Activated T-cell treated with anti-CD3 and anti-CD28 coated beads, Interleukin-2, amount 50 U/mL, for 4 hours (primary cell): ENCODE measurements at regions not wholly inside any gene's neighbourhood (a gene's known extent, or its start where the extent isn't known, plus 50 kb on each side); places are given as distances from the start of the nearest gene placed in this dataset.
"Not testable (repeated sequence)": the region's sequence is repeated elsewhere in the genome, so short reads cannot be mapped to it uniquely, and the experiment has no call there.

Experiments used
- ATAC-seq, 2 donors: fragments of 200-7000 bp; cut with Tn5 transposase; one replicate each; pipeline ENCODE4 v1.10.0; 2021
- DNase-seq: peaks from one replicate; pipeline ENCODE4 v3.0.0-alpha.2; 2020
- H3K27me3 Mint-ChIP-seq: one replicate; pipeline ENCODE4 v1.8.0; 2021; ENCODE audit warnings: low read depth, mixed read lengths
- H3K36me3 Mint-ChIP-seq: one replicate; pipeline ENCODE4 v1.8.0; 2022; ENCODE audit warnings: mixed read lengths; ENCODE audit not compliant: insufficient read depth
- H3K4me1 Mint-ChIP-seq: one replicate; pipeline ENCODE4 v1.8.0; 2021; ENCODE audit warnings: low read depth, mixed read lengths
- H3K4me3 Mint-ChIP-seq: one replicate; pipeline ENCODE4 v1.8.0; 2021; ENCODE audit warnings: mild to moderate bottlenecking, moderate library complexity, mixed read lengths
- H3K9me3 Mint-ChIP-seq: one replicate; pipeline ENCODE4 v1.8.0; 2021; ENCODE audit warnings: mixed read lengths

DNA sequence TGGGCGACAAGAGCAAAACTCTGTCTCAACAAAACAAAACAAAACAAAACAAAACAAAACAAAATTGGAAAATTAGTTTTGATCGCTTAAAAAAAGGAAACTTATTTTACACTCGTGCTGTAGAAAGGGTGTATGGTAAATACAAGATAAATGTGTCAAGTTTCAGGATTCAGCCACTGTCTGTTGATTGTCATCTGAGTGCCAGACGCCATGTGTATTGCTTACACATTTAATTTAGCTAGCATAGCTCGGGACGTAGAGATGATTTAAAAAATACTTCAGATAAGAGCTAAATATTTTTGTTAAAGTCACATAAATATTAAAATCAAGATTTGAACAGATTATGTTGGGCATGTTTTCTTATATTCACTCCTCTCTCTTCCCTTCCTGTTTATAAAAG, 568.1 kb upstream of the ZNF804A start:
- no peak overlapping the region for H3K4me3 Mint-ChIP-seq
- H3K9me3 Mint-ChIP-seq: no peaks in the 10 kb centered on the region
- no peaks in the 10 kb centered on the region for H3K36me3 Mint-ChIP-seq
- ATAC-seq (no peak), DNase-seq (no peak)
- no peaks in the 10 kb centered on the region for H3K27me3 Mint-ChIP-seq
- H3K4me1 Mint-ChIP-seq: no peaks in the 10 kb centered on the region

DNA sequence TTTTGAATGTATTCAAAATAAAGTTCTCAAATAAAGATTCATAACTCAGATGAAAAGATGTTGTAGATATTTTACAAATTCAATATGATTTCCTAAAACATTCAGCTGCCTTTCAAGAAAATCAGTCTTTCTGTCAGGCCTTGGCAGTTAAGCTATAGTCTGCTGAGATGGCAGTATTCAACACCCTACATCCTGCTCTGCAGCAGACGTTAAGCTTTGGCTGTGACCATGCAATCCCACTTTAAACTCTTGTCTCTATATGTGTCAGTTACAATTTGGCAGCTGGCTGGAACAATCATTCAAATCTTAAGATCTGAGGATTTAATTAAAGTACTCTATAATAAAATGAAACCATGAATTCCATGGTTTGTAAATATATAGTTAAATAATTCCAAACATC, 567.3 kb upstream of the ZNF804A start:
- Mint-ChIP-seq H3K27me3 (no peaks in the 10 kb centered on the region), H3K4me1 (no peaks in the 10 kb centered on the region), H3K4me3 (no peak overlapping the region), H3K36me3 (no peaks in the 10 kb centered on the region), H3K9me3 (peaks cover 2% of the 10 kb centered on the region)
- ATAC-seq (no peak), DNase-seq (no peak)

DNA sequence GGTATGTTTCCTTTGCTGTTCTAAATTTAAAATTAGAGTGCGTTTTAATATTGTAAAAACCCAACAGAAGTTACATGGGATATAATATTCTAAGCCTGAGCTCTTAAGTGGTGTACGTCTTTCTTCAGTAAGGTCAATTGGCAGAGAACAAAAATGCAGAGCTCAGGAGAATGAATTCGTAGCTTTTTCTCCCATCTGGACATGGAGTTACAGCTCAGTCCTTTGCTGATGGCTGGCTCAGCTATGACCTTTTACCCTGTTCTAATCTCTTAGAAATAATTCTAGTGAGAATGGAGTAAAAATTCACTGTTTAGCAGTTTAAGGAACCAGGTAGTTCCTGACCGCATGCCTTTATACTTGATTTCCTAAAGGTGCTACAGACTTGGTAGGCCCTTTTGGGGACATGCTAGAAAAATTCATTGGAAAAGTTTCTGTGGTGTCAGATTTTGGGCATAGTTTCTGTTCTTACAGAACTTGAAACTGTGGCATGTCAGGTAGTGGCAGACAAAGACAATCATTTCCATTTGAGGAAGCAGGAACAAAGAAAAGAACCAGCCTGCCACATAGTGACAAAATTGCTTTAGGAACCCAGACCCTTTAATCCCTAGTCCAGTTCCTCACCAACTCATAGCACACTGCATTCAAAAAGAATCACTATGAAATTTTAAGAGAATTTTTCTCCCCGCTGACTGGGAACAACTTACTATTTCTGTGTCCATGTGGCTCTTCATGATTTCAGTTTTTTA, 566.8 kb upstream of the ZNF804A start:
- no peak for ATAC-seq
- Mint-ChIP-seq H3K4me1 (no peaks in the 10 kb centered on the region), H3K4me3 (no peak overlapping the region), H3K9me3 (peaks cover 2% of the 10 kb centered on the region), H3K36me3 (no peaks in the 10 kb centered on the region), H3K27me3 (no peaks in the 10 kb centered on the region)
- no peak for DNase-seq

DNA sequence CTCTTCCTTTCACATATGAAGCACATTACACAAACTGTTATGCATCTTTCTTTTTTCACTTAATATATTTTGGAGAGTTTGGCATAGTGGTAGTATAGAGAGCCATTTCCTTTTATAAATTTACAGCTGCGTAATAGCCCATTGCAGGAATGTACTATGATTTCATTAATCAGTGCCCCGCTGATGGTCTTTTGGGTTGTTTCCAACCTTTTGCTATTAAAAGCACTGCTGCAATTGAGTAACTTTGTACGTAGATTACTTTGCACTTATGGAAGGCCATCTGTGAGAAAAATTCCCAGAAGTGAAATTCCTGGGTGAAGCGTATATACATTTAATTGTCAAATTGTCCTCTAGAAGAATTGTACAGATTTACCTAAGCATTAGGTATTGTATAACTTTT, 565.3 kb upstream of the ZNF804A start:
- Mint-ChIP-seq H3K9me3 (peaks cover 2% of the 10 kb centered on the region), H3K4me3 (no peak overlapping the region), H3K27me3 (no peaks in the 10 kb centered on the region), H3K36me3 (no peaks in the 10 kb centered on the region), H3K4me1 (no peaks in the 10 kb centered on the region)
- no peak for DNase-seq
- no peak for ATAC-seq

DNA sequence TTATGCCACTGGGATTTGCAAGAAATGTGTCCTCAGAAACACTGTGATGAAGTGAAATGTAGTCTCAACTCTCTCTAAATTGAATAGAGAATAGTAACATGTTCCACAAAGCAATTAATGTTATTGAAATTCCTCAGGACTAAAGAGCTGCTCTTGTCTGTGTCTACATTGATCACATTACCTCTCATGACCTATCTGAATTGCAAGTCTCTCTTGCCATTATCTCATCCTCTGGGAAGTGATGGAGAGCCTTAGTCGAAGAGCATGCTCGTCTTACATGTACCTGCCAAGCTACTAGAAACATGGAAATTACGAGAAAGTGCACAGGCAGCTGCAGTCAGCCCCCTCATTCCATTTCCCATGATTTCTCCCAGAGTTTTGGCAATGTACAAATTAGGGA, 561.1 kb upstream of the ZNF804A start:
- no peaks in the 10 kb centered on the region for H3K4me1 Mint-ChIP-seq
- no peak for DNase-seq
- no peak for ATAC-seq
- H3K27me3 Mint-ChIP-seq: no peaks in the 10 kb centered on the region
- H3K4me3 Mint-ChIP-seq: no peak overlapping the region
- no peaks in the 10 kb centered on the region for H3K36me3 Mint-ChIP-seq
- H3K9me3 Mint-ChIP-seq: peaks cover 7% of the 10 kb centered on the region

DNA sequence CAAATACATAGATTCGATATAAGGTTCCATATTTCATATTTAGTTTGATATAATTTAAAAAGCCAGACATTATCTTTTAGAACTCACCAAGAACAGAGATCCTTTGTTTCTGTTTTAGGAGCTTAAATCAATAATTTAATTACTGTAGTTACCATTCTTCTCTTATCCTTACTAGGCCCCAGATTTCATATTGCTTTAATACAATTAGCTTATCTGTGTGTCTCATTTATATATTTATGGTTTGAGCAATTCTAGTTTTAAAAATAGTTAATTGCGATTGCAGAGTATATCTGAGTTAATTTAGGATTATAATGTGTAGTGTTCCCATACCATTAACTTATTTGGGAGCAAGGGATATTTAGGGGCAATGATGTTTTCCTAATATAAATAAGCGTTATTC, 558.8 kb upstream of the ZNF804A start:
- H3K27me3 Mint-ChIP-seq: no peaks in the 10 kb centered on the region
- H3K4me3 Mint-ChIP-seq: no peak overlapping the region
- ATAC-seq (no peak), DNase-seq (no peak)
- H3K4me1 Mint-ChIP-seq: no peaks in the 10 kb centered on the region
- no peaks in the 10 kb centered on the region for H3K36me3 Mint-ChIP-seq
- H3K9me3 Mint-ChIP-seq: peaks cover 7% of the 10 kb centered on the region

DNA sequence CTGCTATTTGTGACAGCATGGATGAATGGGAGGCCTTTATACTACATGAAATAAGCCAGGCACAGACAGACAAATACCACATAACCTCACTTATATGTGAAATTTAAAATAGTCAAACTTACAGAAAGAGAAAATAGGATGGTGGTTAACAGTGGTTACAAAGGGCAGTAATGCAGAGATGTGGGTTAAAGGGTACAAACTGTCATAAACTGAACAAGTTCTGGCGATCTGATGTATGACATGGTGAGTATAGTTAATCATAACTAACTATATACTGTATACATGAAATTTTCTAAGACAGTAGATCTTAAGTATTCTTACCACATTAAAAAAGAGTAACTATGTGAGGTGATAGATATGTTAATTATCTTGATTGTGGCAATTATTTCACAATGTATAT, 558.1 kb upstream of the ZNF804A start:
- H3K4me1 Mint-ChIP-seq: no peaks in the 10 kb centered on the region
- DNase-seq: no peak
- H3K27me3 Mint-ChIP-seq: no peaks in the 10 kb centered on the region
- H3K9me3 Mint-ChIP-seq: peaks cover 7% of the 10 kb centered on the region
- H3K4me3 Mint-ChIP-seq: no peak overlapping the region
- no peak for ATAC-seq
- H3K36me3 Mint-ChIP-seq: no peaks in the 10 kb centered on the region

DNA sequence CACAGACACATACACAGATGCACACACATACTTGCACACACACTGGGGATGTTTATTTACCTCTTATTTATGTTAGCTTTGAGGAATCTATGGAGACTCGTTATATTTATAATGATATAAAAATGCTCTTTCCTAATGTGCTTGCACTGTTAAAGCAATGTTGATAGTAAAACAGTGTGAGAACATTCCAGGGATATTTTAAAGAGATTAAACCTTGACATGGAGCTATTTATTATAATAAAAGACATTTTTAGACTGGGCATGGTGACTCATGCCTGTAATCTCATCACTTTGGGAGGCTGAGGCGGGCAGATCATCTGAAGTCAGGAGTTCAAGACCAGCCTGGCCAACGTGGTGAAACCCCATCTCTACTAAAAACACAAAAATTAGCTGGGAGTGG, 557.3 kb upstream of the ZNF804A start:
- Mint-ChIP-seq H3K27me3 (no peaks in the 10 kb centered on the region), H3K9me3 (peaks cover 8% of the 10 kb centered on the region), H3K4me3 (no peak overlapping the region), H3K4me1 (no peaks in the 10 kb centered on the region), H3K36me3 (no peaks in the 10 kb centered on the region)
- ATAC-seq (no peak), DNase-seq (no peak)

DNA sequence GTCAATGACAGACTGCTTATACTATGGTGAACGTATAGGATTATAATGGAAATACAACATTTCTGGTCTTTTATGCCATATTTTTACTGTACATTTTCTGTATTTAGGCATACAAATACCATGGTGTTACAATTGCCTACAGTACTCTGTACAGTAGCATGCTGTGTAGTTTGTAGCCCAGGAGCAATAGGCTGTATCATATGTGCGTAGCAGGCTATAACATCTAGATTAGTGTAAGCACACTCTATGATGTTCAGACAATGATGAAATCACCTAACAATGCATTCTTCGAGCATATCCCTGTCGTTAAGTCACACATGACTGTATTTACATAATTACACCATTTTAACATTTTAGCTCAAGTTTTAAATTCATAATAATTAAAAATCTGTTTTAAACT, 556.6 kb upstream of the ZNF804A start:
- H3K4me1 Mint-ChIP-seq: no peaks in the 10 kb centered on the region
- no peak for DNase-seq
- H3K9me3 Mint-ChIP-seq: peaks cover 8% of the 10 kb centered on the region
- no peak overlapping the region for H3K4me3 Mint-ChIP-seq
- H3K27me3 Mint-ChIP-seq: no peaks in the 10 kb centered on the region
- H3K36me3 Mint-ChIP-seq: no peaks in the 10 kb centered on the region
- no peak for ATAC-seq

DNA sequence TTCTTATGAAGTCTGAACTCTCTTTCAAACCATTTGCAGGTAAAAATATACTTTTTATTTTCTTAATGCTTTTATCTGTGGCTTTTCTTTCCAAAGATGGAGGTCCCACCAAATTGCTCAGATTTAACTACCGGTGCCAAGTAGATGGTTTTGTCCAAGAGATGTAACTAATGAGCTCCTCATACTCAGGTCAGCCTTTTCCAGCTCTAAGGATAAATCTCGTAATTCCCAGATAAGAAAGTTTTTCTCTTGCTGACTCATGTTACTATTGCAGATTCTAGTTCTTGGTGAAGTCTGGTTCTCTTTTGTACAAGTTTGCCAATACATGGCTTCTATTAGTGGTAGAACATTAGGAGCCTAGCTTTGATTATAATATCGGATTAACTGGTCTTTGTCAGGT, 550.8 kb upstream of the ZNF804A start:
- ATAC-seq (no peak), DNase-seq (no peak)
- H3K4me1 Mint-ChIP-seq: no peaks in the 10 kb centered on the region
- H3K27me3 Mint-ChIP-seq: no peaks in the 10 kb centered on the region
- peaks cover 4% of the 10 kb centered on the region for H3K9me3 Mint-ChIP-seq
- H3K36me3 Mint-ChIP-seq: no peaks in the 10 kb centered on the region
- H3K4me3 Mint-ChIP-seq: no peak overlapping the region

DNA sequence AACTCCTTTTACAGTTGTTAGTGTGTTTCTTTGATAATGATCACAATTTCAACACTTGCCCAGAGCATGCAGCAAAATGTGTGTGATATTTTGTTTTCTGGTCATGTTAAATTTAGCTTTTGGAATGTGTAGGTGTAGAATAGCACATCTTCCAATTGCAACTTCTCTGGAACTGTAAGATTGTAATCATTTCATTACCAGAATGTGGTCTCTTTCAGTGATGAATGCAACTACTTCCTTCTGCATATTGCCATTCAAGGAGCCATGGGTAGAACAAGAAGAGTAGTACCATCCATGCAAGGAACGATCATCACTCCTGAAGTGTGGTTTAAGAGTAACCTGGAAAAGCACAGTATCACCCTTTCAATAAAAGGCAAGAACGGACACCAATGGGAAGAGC, 548.8 kb upstream of the ZNF804A start:
- no peak overlapping the region for H3K4me3 Mint-ChIP-seq
- H3K9me3 Mint-ChIP-seq: peaks cover 4% of the 10 kb centered on the region
- no peaks in the 10 kb centered on the region for H3K27me3 Mint-ChIP-seq
- ATAC-seq (no peak), DNase-seq (no peak)
- no peaks in the 10 kb centered on the region for H3K36me3 Mint-ChIP-seq
- no peaks in the 10 kb centered on the region for H3K4me1 Mint-ChIP-seq

DNA sequence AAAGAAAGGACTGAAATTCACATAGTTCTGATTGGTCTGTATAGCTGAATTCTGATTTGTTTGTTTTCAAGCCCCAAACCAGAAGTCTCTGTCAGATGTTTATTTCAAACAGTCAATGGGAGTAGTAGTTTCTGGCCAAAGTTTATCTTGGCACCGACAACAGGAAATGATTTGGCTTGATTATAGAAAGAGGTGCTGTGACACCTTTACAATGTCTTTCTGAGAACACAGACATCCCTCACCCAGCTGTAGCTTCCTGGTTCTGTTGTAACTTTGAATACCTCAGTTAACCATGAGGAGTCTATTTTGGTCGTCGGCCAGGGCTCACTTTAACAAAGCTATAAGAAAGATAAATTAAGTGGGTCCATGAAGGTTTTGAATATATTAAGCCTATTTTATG, 545.0 kb upstream of the ZNF804A start:
- Mint-ChIP-seq H3K9me3 (no peaks in the 10 kb centered on the region), H3K4me3 (no peak overlapping the region), H3K36me3 (no peaks in the 10 kb centered on the region), H3K27me3 (no peaks in the 10 kb centered on the region), H3K4me1 (no peaks in the 10 kb centered on the region)
- no peak for ATAC-seq
- no peak for DNase-seq

DNA sequence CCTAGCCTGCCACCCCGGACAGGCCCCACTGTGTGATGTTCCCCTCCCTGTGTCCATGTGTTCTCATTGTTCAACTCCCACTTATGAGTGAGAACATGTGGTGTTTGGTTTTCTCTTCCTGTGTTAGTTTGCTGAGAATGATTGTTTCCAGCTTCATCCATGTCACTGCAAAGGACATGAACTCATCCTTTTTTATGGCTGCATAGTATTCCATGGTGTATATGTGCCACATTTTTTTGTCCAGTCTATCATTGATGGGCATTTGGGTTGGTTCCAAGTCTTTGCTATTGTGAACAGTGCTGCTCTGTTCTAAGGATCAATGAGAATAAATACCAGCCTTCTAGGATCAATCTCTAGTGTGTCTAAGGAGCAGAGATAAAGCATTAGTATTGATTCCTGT, 543.9 kb upstream of the ZNF804A start:
- H3K36me3 Mint-ChIP-seq, H3K9me3 Mint-ChIP-seq, H3K4me3 Mint-ChIP-seq, H3K4me1 Mint-ChIP-seq, ATAC-seq, DNase-seq, H3K27me3 Mint-ChIP-seq: not testable (repeated sequence)

DNA sequence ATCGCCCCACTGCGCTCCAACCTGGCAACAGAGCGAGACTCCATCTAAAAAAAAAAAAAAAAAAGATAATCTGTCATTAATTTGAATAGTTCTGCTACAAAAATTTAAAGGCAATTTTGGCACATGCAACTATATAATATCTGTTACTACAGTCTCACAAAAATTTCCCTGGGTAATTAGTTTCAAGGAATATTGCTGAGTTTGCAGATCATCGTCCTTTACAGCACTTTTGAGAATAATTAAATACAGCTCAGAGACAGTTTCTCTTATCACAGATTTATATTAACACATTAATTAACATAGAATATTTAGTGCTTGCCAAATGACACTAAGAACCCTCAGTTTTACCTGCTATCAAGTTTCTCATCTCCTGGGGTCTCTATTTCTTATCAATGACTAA, 540.4 kb upstream of the ZNF804A start:
- H3K36me3 Mint-ChIP-seq: no peaks in the 10 kb centered on the region
- no peak overlapping the region for H3K4me3 Mint-ChIP-seq
- peaks cover under 1% of the 10 kb centered on the region for H3K9me3 Mint-ChIP-seq
- no peak for DNase-seq
- no peaks in the 10 kb centered on the region for H3K4me1 Mint-ChIP-seq
- no peak for ATAC-seq
- H3K27me3 Mint-ChIP-seq: no peaks in the 10 kb centered on the region

DNA sequence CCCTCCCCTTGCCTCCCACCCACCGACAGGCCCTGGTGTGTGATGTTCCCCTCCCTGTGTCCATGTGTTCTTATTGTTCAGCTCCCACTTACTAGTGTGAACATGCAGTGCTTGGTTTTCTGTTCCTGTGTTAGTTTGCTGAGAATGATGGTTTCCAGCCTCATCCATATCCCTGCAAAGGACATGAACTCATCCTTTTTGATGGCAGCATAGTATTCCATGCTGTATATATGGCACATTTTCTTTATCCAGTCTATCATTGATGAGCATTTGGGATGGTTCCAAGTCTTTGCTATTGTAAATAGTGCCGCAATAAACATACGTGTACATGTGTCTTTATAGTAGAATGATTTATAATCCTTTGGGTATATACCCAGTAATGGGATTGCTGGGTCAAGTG, 538.1 kb upstream of the ZNF804A start:
- H3K27me3 Mint-ChIP-seq, ATAC-seq, H3K4me1 Mint-ChIP-seq, H3K4me3 Mint-ChIP-seq, H3K9me3 Mint-ChIP-seq, H3K36me3 Mint-ChIP-seq, DNase-seq: not testable (repeated sequence)

DNA sequence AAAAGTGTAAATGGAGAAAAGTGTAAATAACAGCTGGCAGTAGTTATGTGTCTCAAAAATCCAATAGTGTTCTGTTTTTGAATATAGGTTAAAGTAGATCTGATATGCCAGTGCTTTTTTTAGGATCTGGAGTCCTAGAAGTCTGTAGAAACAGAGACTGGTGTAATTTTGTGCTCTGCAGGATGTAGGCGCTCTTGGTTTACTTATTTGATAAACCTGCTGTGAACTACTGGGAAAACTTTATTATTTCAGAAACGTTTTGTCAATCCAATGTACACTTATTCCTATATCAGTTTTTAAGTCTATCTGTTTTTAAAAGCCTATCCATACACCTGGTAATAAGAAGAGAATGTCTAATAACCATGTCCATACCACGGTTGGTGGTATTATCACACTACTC, 530.8 kb upstream of the ZNF804A start:
- Mint-ChIP-seq H3K36me3 (no peaks in the 10 kb centered on the region), H3K4me3 (no peak overlapping the region), H3K4me1 (no peaks in the 10 kb centered on the region), H3K27me3 (no peaks in the 10 kb centered on the region), H3K9me3 (peaks cover 7% of the 10 kb centered on the region)
- DNase-seq: no peak
- no peak for ATAC-seq
